Esophagus muscularis mucosa (tissue), 4 donors: ENCODE measurements at regions not wholly inside any gene's neighbourhood (a gene's known extent, or its start where the extent isn't known, plus 50 kb on each side); places are given as distances from the start of the nearest gene placed in this dataset.

Source experiments
- DNase-seq: peaks from one replicate; pipeline ENCODE4 v3.0.0-alpha.2; 2017; ENCODE audit errors: extremely low spot score
- H3K27ac ChIP-seq, 4 donors: fragments of 200-600 bp; sonication (generic); replicated peaks in 1 of 4; 1 replicate in 3 of 4; 2 replicates in 1 of 4; pipeline ENCODE4 v1.5.1; 2016 to 2019; ENCODE audit warnings: mild to moderate bottlenecking in 1 of 4
- H3K27me3 ChIP-seq, 4 donors: fragments of 200-600 bp; sonication (generic); one replicate each; pipeline versions ENCODE4 v1.5.1 to v1.6.0; 2016 to 2019
- H3K36me3 ChIP-seq, 4 donors: fragments of 200-600 bp; sonication (generic); one replicate each; pipeline ENCODE4 v1.5.1; 2016 to 2019
- H3K4me1 ChIP-seq, 4 donors: fragments of 200-600 bp; sonication (generic); one replicate each; pipeline ENCODE4 v1.5.1; 2016 to 2019
- H3K4me3 ChIP-seq, 4 donors: fragments of 200-600 bp; sonication (generic); 1 replicate in 2 of 4; 2 replicates in 2 of 4; pipeline ENCODE4 v1.5.1; 2016 to 2019; ENCODE audit warnings: mild to moderate bottlenecking in 4 of 4, moderate library complexity in 1 of 4
- H3K9me3 ChIP-seq, 4 donors: fragments of 200-600 bp; sonication (generic); 1 replicate in 3 of 4; 2 replicates in 1 of 4; pipeline ENCODE4 v1.5.1; 2016 to 2019
- EP300 ChIP-seq: sonication (generic); formaldehyde crosslinking; IDR thresholded peaks from one replicate; pipeline ENCODE4 v1.6.1; 2017; ENCODE audit warnings: antibody characterized with exemption
- POLR2A ChIP-seq: fragments of 450-650 bp; IDR thresholded peaks from one replicate; pipeline ENCODE4 v1.6.1; 2017; ENCODE audit warnings: antibody characterized with exemption, moderate library complexity, mild to moderate bottlenecking, low read depth
- POLR2AphosphoS5 ChIP-seq, 2 donors: sonication (generic); formaldehyde crosslinking; IDR thresholded peaks; one replicate each; pipeline ENCODE4 v1.6.1; 2017; ENCODE audit warnings: antibody characterized with exemption in 2 of 2
- WGBS: methylation state at CpG from one replicate; pipeline ENCODE4 v1.1.5; 2018; 5-methylcytosine and 5-hydroxymethylcytosine counted together
- intact Hi-C: fragments of 100-400 bp; cut with DNase I; formaldehyde crosslinking; loops from one replicate; pipeline ENCODE4 v1.15.1; 2023
- TF ChIP-seq, protein P1 (sequence below), 3 experiments: fragments of 200-600 bp in 2 of 3; fragments of 450-650 bp in 1 of 3; sonication (generic) in 2 of 3; IDR thresholded peaks; one replicate each; pipeline ENCODE4 v1.5.1; 2017 to 2019; ENCODE audit warnings: antibody characterized with exemption in 3 of 3, mild to moderate bottlenecking in 2 of 3, moderate library complexity in 1 of 3

DNA sequence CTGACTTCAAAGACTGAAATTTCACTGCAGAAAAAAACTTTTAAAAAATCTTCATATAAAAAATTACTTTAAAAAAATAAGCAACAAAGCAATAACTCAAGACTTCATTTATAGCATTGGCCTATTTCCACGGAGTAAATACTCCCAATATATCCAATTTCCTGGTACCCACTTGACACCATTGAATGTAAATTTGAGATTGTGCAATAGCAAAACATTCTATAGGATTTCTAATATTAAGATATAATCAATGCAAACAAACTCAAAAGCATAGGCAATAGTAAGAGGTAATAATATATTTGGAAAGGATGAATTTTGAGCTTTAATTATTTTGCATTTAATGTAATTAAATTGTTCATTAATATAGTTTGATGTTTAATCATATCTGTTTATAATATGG lies 148.0 kb upstream of the CNTN6 start:
- intact Hi-C loops = no loop called here
- 81% methylated on average over 1 of the region's 1 CpG for WGBS
- TF ChIP-seq POLR2AphosphoS5 (IDR thresholded peaks at IDR 0.05) (no peak), EP300 (no peak)
- TF ChIP-seq, protein P1, sequence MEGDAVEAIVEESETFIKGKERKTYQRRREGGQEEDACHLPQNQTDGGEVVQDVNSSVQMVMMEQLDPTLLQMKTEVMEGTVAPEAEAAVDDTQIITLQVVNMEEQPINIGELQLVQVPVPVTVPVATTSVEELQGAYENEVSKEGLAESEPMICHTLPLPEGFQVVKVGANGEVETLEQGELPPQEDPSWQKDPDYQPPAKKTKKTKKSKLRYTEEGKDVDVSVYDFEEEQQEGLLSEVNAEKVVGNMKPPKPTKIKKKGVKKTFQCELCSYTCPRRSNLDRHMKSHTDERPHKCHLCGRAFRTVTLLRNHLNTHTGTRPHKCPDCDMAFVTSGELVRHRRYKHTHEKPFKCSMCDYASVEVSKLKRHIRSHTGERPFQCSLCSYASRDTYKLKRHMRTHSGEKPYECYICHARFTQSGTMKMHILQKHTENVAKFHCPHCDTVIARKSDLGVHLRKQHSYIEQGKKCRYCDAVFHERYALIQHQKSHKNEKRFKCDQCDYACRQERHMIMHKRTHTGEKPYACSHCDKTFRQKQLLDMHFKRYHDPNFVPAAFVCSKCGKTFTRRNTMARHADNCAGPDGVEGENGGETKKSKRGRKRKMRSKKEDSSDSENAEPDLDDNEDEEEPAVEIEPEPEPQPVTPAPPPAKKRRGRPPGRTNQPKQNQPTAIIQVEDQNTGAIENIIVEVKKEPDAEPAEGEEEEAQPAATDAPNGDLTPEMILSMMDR (IDR thresholded peaks at IDR 0.05) = no peak

GRCh38 chr3:945738-946137 lies 147.1 kb upstream of the CNTN6 start:
- no peak overlapping the region for H3K4me3 ChIP-seq
- DNase-seq = no peak
- H3K9me3 ChIP-seq = no peaks in the 10 kb centered on the region
- H3K4me1 ChIP-seq = no peaks in the 10 kb centered on the region
- no peak for TF ChIP-seq POLR2AphosphoS5 (IDR thresholded peaks at IDR 0.05)
- intact Hi-C loops = no loop called here
- 90% methylated on average over 2 of the region's 2 CpGs for WGBS
- H3K36me3 ChIP-seq = no peaks in the 10 kb centered on the region
- no peaks in the 10 kb centered on the region for H3K27me3 ChIP-seq
- H3K27ac ChIP-seq = no peak overlapping the region

More for the DNA sequence above, 148.0 kb upstream of the CNTN6 start:
- no peak overlapping the region for H3K27ac ChIP-seq
- no peak overlapping the region for H3K4me3 ChIP-seq
- no peaks in the 10 kb centered on the region for H3K4me1 ChIP-seq
- H3K36me3 ChIP-seq = no peaks in the 10 kb centered on the region
- no peaks in the 10 kb centered on the region for H3K27me3 ChIP-seq
- no peaks in the 10 kb centered on the region for H3K9me3 ChIP-seq
- no peak for DNase-seq

DNA sequence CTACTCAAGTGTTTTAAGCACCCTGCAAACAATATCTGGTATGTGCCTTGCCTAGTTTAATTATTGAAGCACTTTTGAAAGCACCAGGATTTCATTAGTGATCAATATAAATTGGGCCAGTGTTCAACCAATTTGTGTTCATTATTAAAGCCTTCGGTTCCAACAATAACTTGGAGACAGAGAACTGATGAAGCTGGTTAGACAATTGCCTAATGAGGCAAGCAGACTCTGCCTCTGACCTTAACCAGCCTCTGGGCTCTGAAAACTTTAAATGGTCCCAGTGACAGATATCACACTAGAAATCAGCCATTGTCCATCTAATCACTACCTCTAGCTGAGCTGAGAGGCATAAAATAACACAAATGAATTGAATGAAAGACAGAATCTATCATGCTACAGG lies 139.9 kb upstream of the CNTN6 start:
- Histone ChIP-seq H3K4me1 (no peaks in the 10 kb centered on the region), H3K4me3 (no peak overlapping the region), H3K36me3 (no peaks in the 10 kb centered on the region), H3K27me3 (no peaks in the 10 kb centered on the region), H3K9me3 (no peaks in the 10 kb centered on the region), H3K27ac (no peak overlapping the region)
- TF ChIP-seq EP300 = no peak
- TF ChIP-seq POLR2A = no peak
- no peak for TF ChIP-seq POLR2AphosphoS5 (IDR thresholded peaks at IDR 0.05)
- TF ChIP-seq, protein P1 (IDR thresholded peaks at IDR 0.05) = no peak
- 90% methylated on average over 1 of the region's 1 CpG for WGBS
- DNase-seq = no peak
- intact Hi-C loops = no loop called here

GRCh38 chr3:963255-963654 lies 129.6 kb upstream of the CNTN6 start:
- intact Hi-C loops = no loop called here
- no peaks in the 10 kb centered on the region for H3K27me3 ChIP-seq
- no peak for TF ChIP-seq POLR2A
- TF ChIP-seq, protein P1 (IDR thresholded peaks at IDR 0.05) = no peak
- TF ChIP-seq EP300 = no peak
- TF ChIP-seq POLR2AphosphoS5 (IDR thresholded peaks at IDR 0.05) = no peak
- H3K36me3 ChIP-seq = no peaks in the 10 kb centered on the region
- H3K4me3 ChIP-seq = no peak overlapping the region
- H3K27ac ChIP-seq = no peak overlapping the region
- no peaks in the 10 kb centered on the region for H3K9me3 ChIP-seq
- DNase-seq = no peak
- WGBS = 80% methylated on average over 2 of the region's 2 CpGs
- H3K4me1 ChIP-seq = no peaks in the 10 kb centered on the region

DNA sequence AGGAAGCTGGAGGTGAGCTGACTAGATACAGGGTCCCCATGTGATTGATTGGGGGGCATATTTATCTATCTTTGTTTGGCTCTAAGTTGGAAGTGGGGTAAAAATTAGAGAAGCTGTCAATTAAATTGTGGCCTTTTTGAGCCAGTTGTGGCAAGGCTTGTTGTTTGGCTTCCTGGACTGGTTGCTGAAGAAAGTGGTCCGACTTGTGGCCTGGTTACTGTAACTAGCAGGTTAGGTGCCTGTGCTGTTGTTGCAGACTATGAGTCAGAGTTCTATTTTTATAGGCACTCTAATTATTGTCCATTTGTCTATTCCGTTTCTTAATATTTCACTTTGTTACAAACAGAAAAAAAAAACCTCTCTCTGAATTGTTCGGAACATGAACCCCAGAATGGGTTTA lies 129.1 kb upstream of the CNTN6 start:
- 61% methylated on average over 3 of the region's 3 CpGs for WGBS
- Histone ChIP-seq H3K4me1 (no peaks in the 10 kb centered on the region), H3K36me3 (no peaks in the 10 kb centered on the region), H3K4me3 (no peak overlapping the region), H3K27ac (no peak overlapping the region), H3K27me3 (no peaks in the 10 kb centered on the region), H3K9me3 (no peaks in the 10 kb centered on the region)
- intact Hi-C loops = no loop called here
- TF ChIP-seq POLR2A (no peak), EP300 (no peak), POLR2AphosphoS5 (IDR thresholded peaks at IDR 0.05) (no peak)
- TF ChIP-seq, protein P1 (IDR thresholded peaks at IDR 0.05) = no peak
- DNase-seq = no peak
